ENCODE measurements at regions not wholly inside any gene's neighbourhood (a gene's known extent, or its start where the extent isn't known, plus 50 kb on each side); places are given as distances from the start of the nearest gene placed in this dataset.

GRCh38 chr5:147174671-147175265 lies 60.1 kb upstream of the STK32A start:
- no peak for DNase-seq

- DNase-seq, result no peak
Observed at GRCh38 chr5:147175516-147176097, 59.2 kb upstream of the STK32A start.

GRCh38 chr5:147176422-147176821 lies 58.4 kb upstream of the STK32A start:
- DNase-seq, result no peak

GRCh38 chr5:147177125-147177840 lies 57.5 kb upstream of the STK32A start:
- no peak for DNase-seq

GRCh38 chr5:147179562-147180147 lies 55.2 kb upstream of the STK32A start:
- no peak for DNase-seq

- no peak for DNase-seq
Observed at GRCh38 chr5:147180751-147181150, 54.1 kb upstream of the STK32A start.

Data from RPMI8226 (cell line).